Neural cell (in vitro differentiated cells): ENCODE measurements at regions not wholly inside any gene's neighbourhood (a gene's known extent, or its start where the extent isn't known, plus 50 kb on each side); places are given as distances from the start of the nearest gene placed in this dataset.

Source experiments
- EP300 ChIP-seq: fragments of 450-650 bp; conservative IDR thresholded peaks from 2 replicates; pipeline ENCODE4 v1.6.1; 2014; ENCODE audit warnings: antibody characterized with exemption, mild to moderate bottlenecking, moderate library complexity; ENCODE audit not compliant: poor library complexity, severe bottlenecking
- POLR2AphosphoS5 ChIP-seq: IDR thresholded peaks from 2 replicates; pipeline ENCODE4 v1.6.1; 2012
- TF ChIP-seq, protein P1 (sequence below): fragments of 450-650 bp; IDR thresholded peaks from 2 replicates; pipeline ENCODE4 v1.5.1; 2014; ENCODE audit warnings: antibody characterized with exemption, mild to moderate bottlenecking, moderate library complexity; ENCODE audit not compliant: poor library complexity, severe bottlenecking

DNA sequence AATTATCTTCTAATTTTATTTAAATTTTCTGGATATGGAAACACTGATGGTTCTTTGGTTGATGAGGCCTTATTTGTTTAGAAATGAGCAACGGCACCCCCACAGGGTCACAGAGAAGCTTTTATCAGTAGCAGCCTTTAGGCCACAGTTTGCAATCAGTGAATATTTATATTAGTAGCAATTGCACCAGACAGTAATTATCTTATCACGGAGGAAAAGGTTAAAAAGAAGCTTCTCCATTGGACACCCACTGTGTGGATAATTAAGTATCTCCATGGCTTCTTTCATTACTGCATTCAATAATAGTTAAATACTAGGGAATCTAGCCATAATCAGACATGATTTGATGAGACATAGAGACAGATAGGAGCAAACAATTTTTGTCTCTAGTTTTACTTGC lies 2099.2 kb upstream of the PCDH20 start:
- TF ChIP-seq EP300: no peak
- no peak for TF ChIP-seq POLR2AphosphoS5
- TF ChIP-seq, protein P1, sequence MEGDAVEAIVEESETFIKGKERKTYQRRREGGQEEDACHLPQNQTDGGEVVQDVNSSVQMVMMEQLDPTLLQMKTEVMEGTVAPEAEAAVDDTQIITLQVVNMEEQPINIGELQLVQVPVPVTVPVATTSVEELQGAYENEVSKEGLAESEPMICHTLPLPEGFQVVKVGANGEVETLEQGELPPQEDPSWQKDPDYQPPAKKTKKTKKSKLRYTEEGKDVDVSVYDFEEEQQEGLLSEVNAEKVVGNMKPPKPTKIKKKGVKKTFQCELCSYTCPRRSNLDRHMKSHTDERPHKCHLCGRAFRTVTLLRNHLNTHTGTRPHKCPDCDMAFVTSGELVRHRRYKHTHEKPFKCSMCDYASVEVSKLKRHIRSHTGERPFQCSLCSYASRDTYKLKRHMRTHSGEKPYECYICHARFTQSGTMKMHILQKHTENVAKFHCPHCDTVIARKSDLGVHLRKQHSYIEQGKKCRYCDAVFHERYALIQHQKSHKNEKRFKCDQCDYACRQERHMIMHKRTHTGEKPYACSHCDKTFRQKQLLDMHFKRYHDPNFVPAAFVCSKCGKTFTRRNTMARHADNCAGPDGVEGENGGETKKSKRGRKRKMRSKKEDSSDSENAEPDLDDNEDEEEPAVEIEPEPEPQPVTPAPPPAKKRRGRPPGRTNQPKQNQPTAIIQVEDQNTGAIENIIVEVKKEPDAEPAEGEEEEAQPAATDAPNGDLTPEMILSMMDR: no peak
